GM15510 (cell line): ENCODE measurements at regions not wholly inside any gene's neighbourhood (a gene's known extent, or its start where the extent isn't known, plus 50 kb on each side); places are given as distances from the start of the nearest gene placed in this dataset.

Source experiments
- POLR2A ChIP-seq: IDR thresholded peaks from 3 replicates; pipeline ENCODE4 v1.6.1; 2011; ENCODE audit warnings: borderline replicate concordance; ENCODE audit not compliant: insufficient read length; ENCODE audit errors: extremely low read depth

DNA sequence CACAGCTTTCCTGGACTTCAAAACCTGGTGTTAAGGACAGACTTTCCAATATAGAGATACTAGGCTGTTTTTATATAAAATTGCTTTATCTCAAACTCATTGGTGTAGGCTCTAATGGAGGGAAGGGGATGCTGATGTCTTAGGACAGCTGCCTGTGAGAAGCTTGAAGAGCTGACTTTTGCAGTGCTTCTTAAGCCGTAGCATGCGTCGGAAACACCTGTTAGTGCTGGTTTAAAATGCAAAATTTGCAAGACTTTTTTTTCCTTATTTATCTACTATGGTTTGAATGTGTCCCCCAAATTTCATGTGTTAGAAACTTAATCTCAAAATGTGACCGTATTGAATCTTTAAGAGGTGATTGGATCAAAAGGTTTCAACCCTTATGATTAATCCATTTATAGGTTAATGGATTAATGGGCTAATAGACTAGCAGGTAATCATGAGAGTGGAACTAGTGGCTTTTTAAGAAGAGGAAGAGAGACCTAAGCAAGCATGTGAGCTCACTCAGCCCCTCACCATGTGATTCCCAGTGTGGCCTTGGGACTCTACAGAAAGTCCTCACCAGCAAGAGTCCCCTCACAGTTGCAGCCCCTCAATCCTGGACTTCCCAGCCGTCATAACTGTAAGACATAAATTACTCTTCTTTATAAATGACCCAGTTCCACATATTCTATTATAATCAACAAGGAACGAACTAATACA is 60.9 kb upstream of the FUT8 start:
- TF ChIP-seq POLR2A: no peak

DNA sequence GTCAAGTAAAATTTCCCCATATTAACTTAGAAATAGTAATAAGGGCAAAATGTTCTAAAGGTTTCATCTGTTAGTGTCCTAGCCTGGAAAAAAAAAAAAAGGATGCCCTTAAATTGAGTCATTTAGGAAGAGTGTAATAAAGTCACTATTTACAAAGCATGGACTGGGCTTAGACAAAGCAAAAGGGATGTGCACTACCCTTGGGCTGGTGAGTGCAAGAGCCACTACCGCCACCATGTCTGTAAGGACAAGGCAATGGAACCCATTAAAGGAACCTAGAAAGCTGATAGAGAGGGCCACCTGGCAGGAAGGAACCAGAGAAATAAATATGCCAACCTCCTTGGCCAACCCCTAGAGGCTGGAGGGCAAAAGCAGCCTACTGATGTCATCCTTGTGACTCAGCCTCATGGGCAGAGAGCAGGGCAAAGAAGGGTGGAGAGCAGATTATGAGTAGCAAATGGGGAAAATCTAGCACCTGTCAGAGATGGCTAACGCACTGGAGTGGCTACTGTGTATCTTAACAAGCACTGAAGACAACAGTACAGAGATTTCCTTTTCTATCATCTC is 59.5 kb upstream of the FUT8 start:
- TF ChIP-seq POLR2A: no peak

DNA sequence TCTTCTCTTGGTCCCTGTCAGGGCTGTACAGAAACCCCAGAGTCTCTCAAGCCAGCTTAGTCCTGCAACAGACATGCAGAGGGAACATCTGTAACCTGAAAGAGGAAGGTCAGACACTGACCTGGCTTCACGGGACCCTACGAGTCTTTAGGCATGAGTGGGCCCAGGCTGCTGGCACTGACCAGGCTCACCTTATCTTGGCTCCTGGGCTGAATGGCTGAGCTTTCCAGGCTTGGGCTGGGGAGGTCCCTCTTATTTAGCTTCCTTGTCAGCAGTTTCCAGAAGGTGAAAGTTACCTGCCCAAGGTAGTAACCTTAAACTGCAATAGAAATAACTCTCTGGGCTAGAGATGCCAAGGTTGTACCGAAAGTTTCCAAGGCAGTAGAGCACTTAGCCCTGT is 58.4 kb upstream of the FUT8 start:
- no peak for TF ChIP-seq POLR2A

DNA sequence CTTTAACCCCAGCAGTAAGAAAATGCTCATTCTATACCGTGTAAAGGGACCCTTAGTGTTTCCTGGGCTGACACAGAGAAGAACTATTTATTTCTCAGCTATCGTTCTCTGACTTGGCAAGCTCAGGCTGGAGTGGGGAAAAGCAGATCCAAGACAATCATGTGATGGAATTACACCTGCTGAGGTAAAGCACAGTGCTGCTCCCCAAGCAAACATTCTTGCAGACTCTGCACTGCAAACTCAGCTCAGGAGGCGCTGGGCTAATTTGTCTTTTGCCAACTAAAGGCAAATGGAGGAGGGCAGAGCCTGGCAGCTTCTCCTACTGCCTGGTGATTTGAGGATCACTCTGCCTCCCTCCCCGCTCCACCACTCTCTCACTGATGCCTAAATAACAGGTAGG is 57.8 kb upstream of the FUT8 start:
- no peak for TF ChIP-seq POLR2A

DNA sequence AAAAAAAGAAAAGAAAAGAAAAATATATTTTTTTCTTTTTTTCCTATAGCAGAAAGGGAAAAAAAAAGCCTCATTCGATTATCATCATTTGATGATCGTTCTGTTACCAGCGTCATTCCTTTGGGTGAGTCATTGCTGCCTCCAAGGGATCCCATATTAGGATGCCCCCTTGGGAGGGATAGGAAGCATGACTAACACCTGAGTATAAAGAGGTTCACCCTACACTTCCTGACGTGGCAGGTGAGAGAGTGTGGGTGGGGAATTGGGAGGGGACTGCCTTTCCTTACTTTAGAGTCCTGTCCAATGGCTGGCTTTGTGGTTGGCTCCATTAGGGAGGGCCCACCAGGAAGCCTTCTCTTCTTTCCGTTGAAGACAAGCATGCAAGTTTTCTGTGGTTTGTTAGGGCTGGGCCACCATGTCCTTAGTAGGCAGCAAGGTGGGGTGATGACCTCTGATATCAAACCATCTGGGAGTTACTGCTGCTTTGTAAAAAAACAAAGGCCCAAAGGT is 56.1 kb upstream of the FUT8 start:
- no peak for TF ChIP-seq POLR2A

DNA sequence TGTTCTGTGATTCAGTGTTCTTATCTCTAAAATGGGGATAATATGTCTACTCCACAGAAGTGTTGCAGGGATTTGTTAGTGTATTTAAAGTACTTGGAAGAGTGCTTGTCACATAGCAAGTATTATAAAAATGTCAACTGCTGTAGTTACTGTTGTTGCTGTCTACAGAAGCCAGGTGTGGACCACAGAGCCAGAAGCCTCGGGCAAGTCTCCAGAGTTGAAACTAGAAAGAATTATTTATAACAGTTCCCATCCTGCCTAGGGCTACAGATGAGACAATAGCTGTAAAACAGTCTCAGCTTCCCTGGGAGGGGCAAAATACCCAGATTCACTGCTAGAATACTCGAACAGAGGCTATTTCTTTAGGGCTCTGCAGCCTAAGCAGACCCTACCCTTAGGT is 55.4 kb upstream of the FUT8 start:
- no peak for TF ChIP-seq POLR2A

DNA sequence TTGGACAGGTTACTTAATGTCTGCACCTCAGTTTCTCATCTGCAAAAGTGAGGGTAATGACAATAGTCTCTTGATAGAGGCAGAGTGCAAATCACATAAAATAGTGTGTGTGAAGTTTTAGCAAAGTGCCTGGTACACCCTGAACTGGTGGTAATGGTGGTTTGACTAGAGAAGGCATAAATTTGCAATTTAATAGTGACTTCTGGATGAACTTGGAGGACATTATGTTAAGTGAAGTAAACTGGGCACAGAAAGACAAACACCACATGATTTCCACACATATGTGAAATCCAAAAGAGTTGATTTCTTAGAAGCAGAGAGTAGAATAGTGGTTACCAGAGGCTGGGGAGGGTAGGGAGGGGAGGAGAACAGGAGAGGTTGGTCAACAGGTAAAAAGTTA is 54.8 kb upstream of the FUT8 start:
- TF ChIP-seq POLR2A: no peak

DNA sequence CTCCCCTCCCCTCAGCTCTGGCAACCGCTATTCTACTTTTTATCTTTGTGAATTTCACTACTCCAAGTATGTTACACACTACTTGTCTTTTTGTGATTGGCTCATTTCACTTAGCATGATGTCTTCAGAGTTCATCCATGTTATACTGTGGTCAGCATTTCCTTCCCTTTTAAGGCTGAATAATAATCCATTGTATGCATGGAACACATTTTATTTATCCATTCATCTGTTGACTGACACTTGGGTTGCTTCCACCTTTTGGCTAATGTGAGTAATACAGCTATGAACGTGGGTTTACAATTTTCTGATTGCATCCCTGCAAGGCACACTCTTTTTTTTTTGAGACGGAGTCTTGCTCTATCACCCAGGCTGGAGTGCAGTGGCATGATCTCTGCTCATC is 53.0 kb upstream of the FUT8 start:
- no peak for TF ChIP-seq POLR2A

DNA sequence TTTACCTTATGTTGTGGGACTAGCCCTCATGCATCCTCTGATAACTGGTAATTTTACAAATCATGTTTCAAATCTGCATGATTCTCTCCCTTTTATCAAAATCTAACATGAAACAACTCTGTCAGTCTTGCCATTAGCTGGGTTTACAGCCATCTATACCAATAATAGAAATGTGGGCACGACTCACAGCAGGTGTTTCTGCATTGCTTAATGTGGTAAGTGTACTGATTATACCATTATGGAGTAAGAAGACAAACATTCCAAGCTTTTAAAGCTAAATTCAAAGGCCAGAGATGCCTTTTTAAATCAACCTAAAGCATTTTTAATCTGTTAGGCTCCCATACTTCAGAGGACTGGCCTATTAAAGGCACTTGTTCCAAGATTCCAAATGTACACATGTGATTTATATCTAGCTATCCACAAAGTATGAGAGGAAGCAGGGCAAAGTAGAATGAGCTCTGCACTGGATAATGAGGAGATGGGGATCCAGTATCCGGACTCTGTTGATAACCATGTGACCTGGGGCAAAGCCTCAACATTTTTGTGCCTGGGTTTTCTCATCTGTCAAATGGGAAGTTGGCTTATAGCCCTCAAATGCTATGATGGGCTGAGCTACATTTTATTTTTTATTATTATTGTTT is 52.3 kb upstream of the FUT8 start:
- no peak for TF ChIP-seq POLR2A

DNA sequence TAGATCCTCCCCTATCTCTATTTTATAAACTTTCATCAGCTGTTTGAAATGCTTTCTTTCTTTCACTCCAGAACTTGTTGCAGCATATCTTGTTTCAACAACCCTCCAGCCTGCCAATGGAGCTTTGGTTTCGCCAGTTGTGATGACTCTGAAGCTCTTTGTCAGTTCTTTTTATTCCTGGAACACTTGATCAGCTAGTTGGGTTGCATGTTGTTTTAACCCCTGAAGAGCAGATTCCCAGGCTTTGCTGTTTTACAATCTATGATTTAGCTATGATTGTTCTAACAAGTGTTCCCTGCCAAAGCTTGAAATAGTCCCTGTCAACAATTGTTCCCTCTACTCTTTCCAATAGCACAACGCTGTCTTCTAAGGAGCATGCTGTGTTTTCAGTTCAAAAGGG is 50.6 kb upstream of the FUT8 start:
- no peak for TF ChIP-seq POLR2A
